GM23338 (cell line): ENCODE measurements at regions not wholly inside any gene's neighbourhood (a gene's known extent, or its start where the extent isn't known, plus 50 kb on each side); places are given as distances from the start of the nearest gene placed in this dataset.

Experiments
- ATAC-seq: fragments of 200-7000 bp; cut with Tn5 transposase; 3 replicates; pipeline ENCODE4 v1.9.1; 2020
- DNase-seq: peaks from one replicate; pipeline ENCODE4 v3.0.0-alpha.2; 2015; ENCODE audit warnings: low spot score
- H2AFZ ChIP-seq: fragments of 200-600 bp; sonication (generic); 2 replicates; pipeline ENCODE4 v1.8.0; 2016; ENCODE audit warnings: antibody characterized with exemption, mild to moderate bottlenecking, moderate library complexity
- H3F3A ChIP-seq: fragments of 200-600 bp; sonication (generic); replicated peaks from 2 replicates; pipeline ENCODE4 v1.8.0; 2017; ENCODE audit warnings: antibody characterized with exemption, mixed run types, low read depth
- H3K27ac ChIP-seq: fragments of 200-600 bp; sonication (generic); 2 replicates; pipeline ENCODE4 v1.6.1; 2016; ENCODE audit warnings: low read depth
- H3K27me3 ChIP-seq: fragments of 200-600 bp; sonication (generic); 2 replicates; pipeline ENCODE4 v1.8.0; 2016; ENCODE audit warnings: mild to moderate bottlenecking, mixed run types, moderate library complexity; ENCODE audit not compliant: insufficient read depth
- H3K36me3 ChIP-seq: fragments of 200-600 bp; sonication (generic); 2 replicates; pipeline ENCODE4 v1.8.0; 2016; ENCODE audit warnings: mild to moderate bottlenecking; ENCODE audit not compliant: insufficient read depth
- H3K4me1 ChIP-seq: fragments of 200-600 bp; sonication (generic); 2 replicates; pipeline ENCODE4 v1.8.0; 2016; ENCODE audit warnings: mild to moderate bottlenecking, moderate library complexity; ENCODE audit not compliant: insufficient read depth
- H3K4me2 ChIP-seq: fragments of 200-600 bp; sonication (generic); 2 replicates; pipeline ENCODE4 v1.7.1; 2017; ENCODE audit warnings: mixed run types
- H3K4me3 ChIP-seq: fragments of 200-600 bp; sonication (generic); 2 replicates; pipeline ENCODE4 v1.6.1; 2016; ENCODE audit warnings: mixed run types
- H3K79me2 ChIP-seq: fragments of 200-600 bp; sonication (generic); replicated peaks from 2 replicates; pipeline ENCODE4 v1.8.0; 2017; ENCODE audit warnings: mild to moderate bottlenecking; ENCODE audit not compliant: insufficient read depth
- H3K9me2 ChIP-seq: fragments of 200-600 bp; sonication (generic); 2 replicates; pipeline ENCODE4 v1.8.0; 2017; ENCODE audit not compliant: insufficient read depth
- H4K20me1 ChIP-seq: fragments of 200-600 bp; sonication (generic); replicated peaks from 2 replicates; pipeline ENCODE4 v1.8.0; 2017; ENCODE audit warnings: mild to moderate bottlenecking; ENCODE audit not compliant: insufficient read depth
- H3K27ac Mint-ChIP-seq: 2 replicates; pipeline ENCODE4 v1.8.0; 2020; ENCODE audit warnings: inconsistent platforms, mild to moderate bottlenecking, moderate library complexity, mixed read lengths
- H3K27me3 Mint-ChIP-seq: 3 replicates; pipeline ENCODE4 v1.8.0; 2022; ENCODE audit warnings: low read depth, mild to moderate bottlenecking, moderate library complexity, mixed read lengths, inconsistent platforms; ENCODE audit not compliant: insufficient read depth, poor library complexity
- H3K36me3 Mint-ChIP-seq: 3 replicates; pipeline ENCODE4 v1.8.0; 2021; ENCODE audit warnings: low read depth, mild to moderate bottlenecking, inconsistent platforms, moderate library complexity, mixed read lengths
- H3K4me1 Mint-ChIP-seq: 3 replicates; pipeline ENCODE4 v1.8.0; 2020; ENCODE audit warnings: mild to moderate bottlenecking, inconsistent platforms, mixed read lengths
- H3K4me3 Mint-ChIP-seq: 3 replicates; pipeline ENCODE4 v1.8.0; 2021; ENCODE audit warnings: moderate library complexity, mild to moderate bottlenecking, inconsistent platforms, mixed read lengths
- H3K9me3 Mint-ChIP-seq: 3 replicates; pipeline ENCODE4 v1.8.0; 2020; ENCODE audit warnings: moderate library complexity, mild to moderate bottlenecking, inconsistent platforms, mixed read lengths
- CREB1 ChIP-seq: fragments of 250-450 bp; sonication (Bioruptor Pico); IDR thresholded peaks from 2 replicates; pipeline ENCODE4 v1.5.0; 2020; ENCODE audit warnings: low read depth, mild to moderate bottlenecking, moderate library complexity
- CTCF ChIP-seq, 2 experiments: fragments of 200-600 bp in 1 of 2; sonication (generic) in 1 of 2; conservative IDR thresholded peaks; 2 replicates each; pipeline versions ENCODE4 v1.5.1 to v1.6.1; 2016 to 2017; ENCODE audit warnings: antibody characterized with exemption in 2 of 2, low read depth in 2 of 2, mild to moderate bottlenecking in 2 of 2, moderate library complexity in 1 of 2
- ETS1 ChIP-seq: IDR thresholded peaks from 2 replicates; pipeline ENCODE4 v1.6.1; 2016; ENCODE audit warnings: antibody characterized with exemption
- EZH2 ChIP-seq: fragments of 200-600 bp; sonication (generic); IDR thresholded peaks from one replicate; pipeline ENCODE4 v1.8.0; 2017; ENCODE audit warnings: antibody characterized with exemption, mild to moderate bottlenecking, low read depth; ENCODE audit not compliant: unreplicated experiment
- EZH2phosphoT487 ChIP-seq: fragments of 200-600 bp; sonication (generic); IDR thresholded peaks from one replicate; pipeline ENCODE4 v1.8.1; 2018; ENCODE audit warnings: antibody characterized with exemption; ENCODE audit not compliant: unreplicated experiment
- JUNB ChIP-seq: IDR thresholded peaks from one replicate; pipeline ENCODE4 v1.6.1; 2016; ENCODE audit warnings: antibody characterized with exemption; ENCODE audit not compliant: unreplicated experiment
- NANOG ChIP-seq: IDR thresholded peaks from 2 replicates; pipeline ENCODE4 v1.6.1; 2016; ENCODE audit warnings: antibody characterized with exemption, borderline replicate concordance
- POLR2AphosphoS5 ChIP-seq: IDR thresholded peaks from 2 replicates; pipeline ENCODE4 v1.6.1; 2016; ENCODE audit warnings: antibody characterized with exemption, low read depth
- REST ChIP-seq: IDR thresholded peaks from one replicate; pipeline ENCODE4 v1.6.1; 2018; ENCODE audit warnings: antibody characterized with exemption; ENCODE audit not compliant: unreplicated experiment
- STAT1 ChIP-seq: IDR thresholded peaks from one replicate; pipeline ENCODE4 v1.6.1; 2016; ENCODE audit warnings: antibody characterized with exemption; ENCODE audit not compliant: unreplicated experiment
- ZNF114 ChIP-seq: fragments of 250-450 bp; sonication (Bioruptor Pico); IDR thresholded peaks from 2 replicates; pipeline ENCODE4 v1.5.0; 2020; ENCODE audit warnings: mild to moderate bottlenecking, moderate library complexity
- ZNF331 ChIP-seq: fragments of 250-450 bp; sonication (Bioruptor Pico); IDR thresholded peaks from 2 replicates; pipeline ENCODE4 v1.5.0; 2020; ENCODE audit warnings: low read depth, mild to moderate bottlenecking, moderate library complexity
- ZNF462 ChIP-seq: fragments of 250-450 bp; sonication (Bioruptor Pico); IDR thresholded peaks from 2 replicates; pipeline ENCODE4 v1.5.0; 2020; ENCODE audit warnings: mild to moderate bottlenecking, moderate library complexity

GRCh38 chr4:81704461-81704860 is 232.8 kb upstream of the RASGEF1B start:
- Histone ChIP-seq H2AFZ (no peak overlapping the region), H3F3A (no peaks in the 10 kb centered on the region), H3K4me2 (no peak overlapping the region), H3K9me2 (0 out of 2 replicates have a peak, but pooled peaks cover 3% of the 10 kb centered on the region), H3K36me3 (no peaks in the 10 kb centered on the region), H3K79me2 (no peaks in the 10 kb centered on the region), H3K4me1 (no peaks in the 10 kb centered on the region), H3K27me3 (no peaks in the 10 kb centered on the region), H4K20me1 (no peaks in the 10 kb centered on the region), H3K27ac (no peak overlapping the region), H3K4me3 (no peak overlapping the region)
- DNase-seq (no peak), ATAC-seq (no peak)
- Mint-ChIP-seq H3K27me3 (peaks cover 3% of the 10 kb centered on the region), H3K36me3 (no peaks in the 10 kb centered on the region), H3K4me1 (no peaks in the 10 kb centered on the region), H3K27ac (no peak overlapping the region), H3K9me3 (no peaks in the 10 kb centered on the region), H3K4me3 (no peak overlapping the region)
- TF ChIP-seq STAT1 (no peak), ZNF114 (CRISPR knock-in tag) (no peak), CTCF (conservative IDR thresholded peaks at IDR 0.05; ENCODE audit: low read depth in 2 of 2) (no peak), CREB1 (no peak), REST (no peak), EZH2phosphoT487 (no peak), POLR2AphosphoS5 (no peak), ZNF331 (CRISPR knock-in tag) (no peak), NANOG (no peak), ZNF462 (no peak), ETS1 (no peak), EZH2 (no peak), JUNB (no peak)
